Fibroblast of pulmonary artery (primary cell): ENCODE measurements at regions not wholly inside any gene's neighbourhood (a gene's known extent, or its start where the extent isn't known, plus 50 kb on each side); places are given as distances from the start of the nearest gene placed in this dataset.

ENCODE experiments used
- DNase-seq: peaks from one replicate; pipeline ENCODE4 v3.0.0-alpha.2; 2010; ENCODE audit warnings: low read depth
- H3K4me3 ChIP-seq: replicated peaks from 2 replicates; pipeline ENCODE4 v1.5.1; 2011; ENCODE audit warnings: low read depth, mild to moderate bottlenecking, control low read depth, low read length, moderate library complexity
- TF ChIP-seq, protein P1 (sequence below): IDR thresholded peaks from 2 replicates; pipeline ENCODE4 v1.5.1; 2011; ENCODE audit warnings: mild to moderate bottlenecking, control low read depth, low read length, inconsistent platforms; ENCODE audit errors: missing control alignments

DNA sequence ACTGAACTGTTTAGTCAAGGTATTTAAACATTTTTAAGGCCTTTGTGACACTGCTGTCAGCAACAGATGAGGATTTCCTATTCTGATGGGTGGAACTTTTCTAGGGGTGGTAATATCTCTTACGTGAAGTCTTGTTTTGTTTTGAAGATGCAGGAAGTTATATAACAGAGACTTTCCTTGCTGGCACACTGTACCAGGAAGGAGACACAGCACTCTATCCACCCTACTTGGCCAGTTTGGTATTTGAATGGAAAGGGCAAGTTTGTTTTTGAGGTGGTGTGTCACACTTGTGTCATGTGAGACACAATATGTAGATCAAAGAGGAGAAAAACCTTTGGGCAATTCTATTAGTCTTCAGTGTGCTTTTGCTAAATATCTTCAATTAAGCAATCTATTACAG lies 51.6 kb upstream of the SRP54 start:
- no peak overlapping the region for H3K4me3 ChIP-seq
- TF ChIP-seq, protein P1, sequence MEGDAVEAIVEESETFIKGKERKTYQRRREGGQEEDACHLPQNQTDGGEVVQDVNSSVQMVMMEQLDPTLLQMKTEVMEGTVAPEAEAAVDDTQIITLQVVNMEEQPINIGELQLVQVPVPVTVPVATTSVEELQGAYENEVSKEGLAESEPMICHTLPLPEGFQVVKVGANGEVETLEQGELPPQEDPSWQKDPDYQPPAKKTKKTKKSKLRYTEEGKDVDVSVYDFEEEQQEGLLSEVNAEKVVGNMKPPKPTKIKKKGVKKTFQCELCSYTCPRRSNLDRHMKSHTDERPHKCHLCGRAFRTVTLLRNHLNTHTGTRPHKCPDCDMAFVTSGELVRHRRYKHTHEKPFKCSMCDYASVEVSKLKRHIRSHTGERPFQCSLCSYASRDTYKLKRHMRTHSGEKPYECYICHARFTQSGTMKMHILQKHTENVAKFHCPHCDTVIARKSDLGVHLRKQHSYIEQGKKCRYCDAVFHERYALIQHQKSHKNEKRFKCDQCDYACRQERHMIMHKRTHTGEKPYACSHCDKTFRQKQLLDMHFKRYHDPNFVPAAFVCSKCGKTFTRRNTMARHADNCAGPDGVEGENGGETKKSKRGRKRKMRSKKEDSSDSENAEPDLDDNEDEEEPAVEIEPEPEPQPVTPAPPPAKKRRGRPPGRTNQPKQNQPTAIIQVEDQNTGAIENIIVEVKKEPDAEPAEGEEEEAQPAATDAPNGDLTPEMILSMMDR: no peak
- DNase-seq: peak; percentile 28

DNA sequence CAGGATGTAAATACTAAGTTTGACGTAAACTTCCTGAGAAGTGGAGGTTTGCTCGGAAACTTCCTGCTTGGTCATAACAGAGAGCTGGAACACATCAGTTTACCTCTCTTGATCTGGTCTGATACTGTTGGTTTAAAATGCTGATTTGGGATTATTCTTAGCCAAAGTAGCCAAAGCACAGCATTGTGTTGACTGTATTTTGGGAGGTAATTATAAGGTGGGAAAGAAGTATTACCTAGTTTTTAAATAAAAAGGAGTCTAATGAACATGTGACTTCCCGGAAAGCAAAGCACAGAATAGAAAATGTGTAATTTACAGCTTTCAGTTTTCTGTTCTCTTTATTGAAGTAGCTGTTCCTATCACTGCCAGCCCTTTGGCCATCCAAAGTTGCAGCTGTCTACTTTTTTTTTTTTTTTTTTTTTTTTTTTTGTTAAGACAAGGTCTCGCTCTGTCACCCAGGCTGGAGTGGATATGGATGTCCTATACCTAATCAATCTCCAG lies 52.2 kb upstream of the SRP54 start:
- no peak overlapping the region for H3K4me3 ChIP-seq
- no peak for DNase-seq
- TF ChIP-seq, protein P1: no peak

DNA sequence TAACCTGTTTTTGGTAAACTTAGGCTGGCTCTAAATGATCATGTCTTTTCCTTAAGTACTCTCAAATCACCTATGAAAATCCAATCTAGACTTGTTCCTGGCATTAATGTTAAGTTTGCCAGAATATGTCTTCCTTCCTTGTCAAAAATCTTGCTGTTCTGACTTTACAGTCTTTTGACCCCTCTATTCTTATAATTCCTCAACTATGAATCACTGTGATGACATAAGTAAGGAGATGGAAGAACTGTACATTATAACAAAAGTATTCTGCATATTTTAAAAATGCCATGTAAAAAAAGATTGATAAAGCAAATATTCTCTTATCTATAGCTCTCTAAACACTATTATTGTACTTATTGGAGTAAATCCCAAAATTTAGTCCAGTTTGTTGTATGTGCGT lies 51.4 kb upstream of the BAZ1A start:
- DNase-seq: peak; percentile 63
- TF ChIP-seq, protein P1: no peak
- no peak overlapping the region for H3K4me3 ChIP-seq
